Kidney epithelial cell (primary cell): ENCODE measurements at regions not wholly inside any gene's neighbourhood (a gene's known extent, or its start where the extent isn't known, plus 50 kb on each side); places are given as distances from the start of the nearest gene placed in this dataset.

ENCODE experiments used
- DNase-seq: peaks from one replicate; pipeline ENCODE4 v3.0.0-alpha.2; 2010; ENCODE audit warnings: low read depth
- H3K27me3 ChIP-seq: 2 replicates; pipeline ENCODE4 v1.6.0; 2011; ENCODE audit warnings: low read length; ENCODE audit not compliant: control insufficient read depth, insufficient read depth
- H3K36me3 ChIP-seq: 2 replicates; pipeline ENCODE4 v1.5.1; 2011; ENCODE audit warnings: low read length; ENCODE audit not compliant: control insufficient read depth, insufficient read depth
- H3K4me3 ChIP-seq: 2 replicates; pipeline ENCODE4 v1.5.1; 2011; ENCODE audit warnings: low read depth, mild to moderate bottlenecking, control low read depth, low read length
- TF ChIP-seq, protein P1 (sequence below): IDR thresholded peaks from 2 replicates; pipeline ENCODE4 v1.5.1; 2011; ENCODE audit warnings: mild to moderate bottlenecking, moderate library complexity, low read length, control low read depth, inconsistent platforms; ENCODE audit not compliant: insufficient read depth, poor library complexity, severe bottlenecking

DNA sequence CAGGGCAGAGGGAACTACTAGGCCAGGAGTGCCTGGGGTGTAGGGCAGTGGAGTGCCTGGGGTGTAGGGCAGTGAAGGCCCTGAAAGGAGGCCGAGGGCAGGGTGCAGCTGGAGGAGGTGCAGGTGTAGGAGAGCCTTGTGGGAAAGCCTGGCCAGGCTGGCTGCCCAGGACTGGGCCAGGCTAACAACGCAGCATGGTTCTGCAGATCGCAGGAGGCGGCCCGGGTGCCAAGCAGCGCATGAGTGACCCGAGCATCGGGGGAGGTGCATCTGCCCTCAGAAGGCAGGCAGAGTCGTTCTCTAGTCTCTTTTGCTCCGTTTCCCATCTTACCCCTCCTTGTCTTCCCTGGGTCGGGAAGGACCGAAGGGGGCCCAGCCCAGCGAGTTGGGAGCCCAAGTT, 151.5 kb upstream of the PHACTR3 start:
- H3K4me3 ChIP-seq = no peak overlapping the region
- TF ChIP-seq, protein P1, sequence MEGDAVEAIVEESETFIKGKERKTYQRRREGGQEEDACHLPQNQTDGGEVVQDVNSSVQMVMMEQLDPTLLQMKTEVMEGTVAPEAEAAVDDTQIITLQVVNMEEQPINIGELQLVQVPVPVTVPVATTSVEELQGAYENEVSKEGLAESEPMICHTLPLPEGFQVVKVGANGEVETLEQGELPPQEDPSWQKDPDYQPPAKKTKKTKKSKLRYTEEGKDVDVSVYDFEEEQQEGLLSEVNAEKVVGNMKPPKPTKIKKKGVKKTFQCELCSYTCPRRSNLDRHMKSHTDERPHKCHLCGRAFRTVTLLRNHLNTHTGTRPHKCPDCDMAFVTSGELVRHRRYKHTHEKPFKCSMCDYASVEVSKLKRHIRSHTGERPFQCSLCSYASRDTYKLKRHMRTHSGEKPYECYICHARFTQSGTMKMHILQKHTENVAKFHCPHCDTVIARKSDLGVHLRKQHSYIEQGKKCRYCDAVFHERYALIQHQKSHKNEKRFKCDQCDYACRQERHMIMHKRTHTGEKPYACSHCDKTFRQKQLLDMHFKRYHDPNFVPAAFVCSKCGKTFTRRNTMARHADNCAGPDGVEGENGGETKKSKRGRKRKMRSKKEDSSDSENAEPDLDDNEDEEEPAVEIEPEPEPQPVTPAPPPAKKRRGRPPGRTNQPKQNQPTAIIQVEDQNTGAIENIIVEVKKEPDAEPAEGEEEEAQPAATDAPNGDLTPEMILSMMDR = no peak
- H3K36me3 ChIP-seq = no peaks in the 10 kb centered on the region
- DNase-seq = no peak
- peaks cover 2% of the 10 kb centered on the region for H3K27me3 ChIP-seq

DNA sequence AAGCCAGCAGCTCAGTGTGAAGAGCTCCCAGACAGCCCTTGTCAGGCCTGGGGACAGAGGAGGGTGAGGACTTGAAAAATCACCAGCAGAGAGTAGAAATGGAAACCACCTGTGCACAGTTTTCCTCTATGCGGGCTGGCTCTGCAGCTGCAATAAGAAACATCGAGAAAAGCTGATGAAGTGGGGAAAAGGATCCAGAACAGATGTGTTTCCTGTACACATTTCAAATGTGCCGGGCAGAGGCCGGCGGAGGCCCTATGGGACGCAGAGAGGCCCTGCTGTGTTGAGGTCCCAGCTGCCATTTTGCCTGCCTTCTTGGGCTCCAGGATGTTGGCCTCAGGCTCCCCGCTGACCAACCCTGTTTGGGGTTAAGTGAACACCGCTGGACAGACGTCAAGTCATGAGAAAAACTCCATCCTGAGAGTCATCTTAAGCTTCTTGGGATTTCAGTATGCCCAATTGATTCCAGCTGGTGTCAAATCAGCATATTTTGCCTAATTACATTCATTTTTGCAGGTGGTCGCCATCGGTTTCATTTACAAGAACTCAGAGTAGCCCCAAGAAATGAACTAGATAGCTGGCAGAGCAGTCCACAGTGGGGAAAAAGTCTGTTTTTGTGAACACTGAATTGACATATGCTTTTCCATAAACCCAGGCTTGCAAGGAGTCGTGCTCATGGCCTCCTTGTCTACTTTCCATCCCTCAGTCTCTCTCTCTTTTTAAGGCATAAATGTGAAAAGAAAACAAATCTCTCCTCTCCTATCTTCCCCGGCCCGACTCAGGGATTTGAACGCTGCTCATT, 150.4 kb upstream of the PHACTR3 start:
- H3K4me3 ChIP-seq = no peak overlapping the region
- DNase-seq = no peak
- TF ChIP-seq, protein P1 = no peak
- peaks cover 2% of the 10 kb centered on the region for H3K27me3 ChIP-seq
- no peaks in the 10 kb centered on the region for H3K36me3 ChIP-seq

DNA sequence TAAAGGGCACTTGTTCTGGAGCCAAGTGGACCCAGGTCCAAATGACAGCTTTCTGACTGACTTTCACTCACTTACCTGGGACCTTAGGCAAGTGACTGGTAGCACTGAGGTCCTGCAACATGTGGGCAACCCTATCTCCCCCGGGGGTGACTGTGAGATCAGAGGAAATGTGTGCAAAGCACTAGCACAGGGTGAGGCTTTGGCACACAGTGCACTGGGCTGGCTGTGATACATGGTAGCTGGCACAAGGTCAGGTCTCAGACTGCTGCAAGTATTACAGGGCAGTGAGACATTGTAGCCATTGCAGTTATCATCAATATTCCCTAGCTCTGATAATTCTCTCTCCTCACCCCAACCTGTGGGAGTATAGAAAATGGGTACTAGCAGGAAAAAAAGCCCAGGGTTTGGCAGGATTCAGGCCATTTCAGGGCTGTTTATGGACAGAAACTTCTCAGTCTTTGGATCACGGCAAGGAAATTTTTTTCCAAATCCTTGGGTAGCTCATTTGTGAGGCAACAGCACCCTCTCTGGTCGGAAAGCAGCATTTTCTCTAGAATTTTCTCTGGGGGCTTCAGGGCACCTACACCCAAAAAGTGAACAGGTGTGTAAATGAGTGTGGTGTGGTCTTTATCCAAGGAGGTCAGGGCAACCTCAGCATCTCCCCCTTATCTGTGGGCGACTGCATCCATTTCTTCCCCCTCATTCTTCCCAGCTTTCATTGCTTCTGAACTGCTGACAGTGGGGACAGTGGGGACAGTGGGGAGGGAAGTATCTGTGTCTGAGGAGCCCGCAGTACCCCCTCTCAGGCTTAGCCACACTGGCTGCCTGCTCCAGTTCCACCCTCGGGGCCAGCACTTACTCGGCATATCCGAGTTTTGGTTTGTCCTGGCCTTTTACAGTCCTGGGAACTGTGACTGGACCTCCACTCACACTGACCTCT, 148.7 kb upstream of the PHACTR3 start:
- DNase-seq = no peak
- TF ChIP-seq, protein P1 = peak; percentile 42
- no peaks in the 10 kb centered on the region for H3K36me3 ChIP-seq
- H3K27me3 ChIP-seq = peaks cover 2% of the 10 kb centered on the region
- H3K4me3 ChIP-seq = no peak overlapping the region

DNA sequence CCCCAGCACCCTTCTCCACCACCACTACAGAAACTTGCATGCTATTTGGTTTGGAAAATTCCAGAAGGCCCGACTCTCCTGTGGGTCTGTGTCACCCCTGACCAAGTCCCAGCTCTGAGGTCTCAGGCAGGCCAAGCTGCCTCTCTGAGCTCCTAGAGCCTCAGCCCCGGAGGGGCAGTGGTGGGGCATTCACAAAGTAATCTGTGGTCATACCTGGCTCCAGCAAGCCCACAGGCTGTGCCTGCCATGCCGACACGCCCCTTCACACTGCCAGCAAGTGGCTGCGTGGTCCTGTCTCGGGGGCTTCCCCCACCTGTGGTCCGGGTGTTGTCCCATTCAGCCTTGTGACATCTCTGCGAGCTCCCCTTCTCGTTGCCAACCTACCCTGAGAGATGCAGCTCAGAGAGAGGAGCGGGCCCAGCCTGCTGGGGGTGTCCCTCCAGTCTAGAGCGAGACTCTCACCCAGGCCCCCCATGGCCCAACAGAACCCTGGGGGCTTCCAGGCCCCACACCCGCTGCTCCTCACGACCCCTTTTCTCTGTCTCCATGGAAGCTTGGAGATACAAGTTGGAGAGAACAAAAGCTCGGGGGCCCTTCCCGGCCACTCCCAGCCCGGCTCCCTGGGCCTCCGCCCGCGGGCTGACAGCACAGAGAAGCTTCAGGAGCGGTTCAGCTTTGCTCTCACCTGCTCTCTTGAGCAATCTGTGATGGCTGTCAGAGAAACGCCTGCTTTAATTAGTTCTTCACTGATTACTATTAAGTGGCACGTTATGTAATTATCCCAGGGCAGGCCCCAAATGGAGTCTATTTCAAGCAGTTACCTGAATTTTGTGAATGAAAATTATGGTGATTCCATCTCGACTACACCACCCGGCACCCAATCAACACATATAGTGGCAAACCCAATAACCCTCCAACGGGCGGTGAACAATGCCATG, 147.7 kb upstream of the PHACTR3 start:
- Histone ChIP-seq H3K27me3 (peaks cover 2% of the 10 kb centered on the region), H3K36me3 (no peaks in the 10 kb centered on the region), H3K4me3 (no peak overlapping the region)
- no peak for DNase-seq
- TF ChIP-seq, protein P1 = no peak

DNA sequence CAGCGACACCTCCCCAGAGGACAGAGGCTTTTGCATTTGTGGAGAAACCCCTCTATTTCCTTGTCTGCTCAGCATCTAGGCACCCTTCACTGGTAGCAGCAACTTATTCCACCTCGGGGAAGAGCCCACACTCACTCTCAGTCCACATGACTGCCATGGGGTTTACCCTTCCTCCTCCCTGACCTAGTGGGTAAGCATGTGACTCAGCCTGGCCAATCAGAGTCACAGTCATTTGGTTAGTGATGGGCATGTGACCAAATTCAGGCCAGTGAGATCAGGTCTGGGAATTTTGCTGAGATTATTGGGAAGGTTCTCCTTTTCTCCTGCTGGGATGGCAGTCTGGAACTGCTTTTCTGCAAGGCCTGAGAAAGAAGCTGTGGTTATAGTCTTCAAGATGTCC, 145.7 kb upstream of the PHACTR3 start:
- TF ChIP-seq, protein P1 = no peak
- H3K36me3 ChIP-seq = no peaks in the 10 kb centered on the region
- DNase-seq = no peak
- peaks cover 2% of the 10 kb centered on the region for H3K27me3 ChIP-seq
- no peak overlapping the region for H3K4me3 ChIP-seq
